MM.1S (cell line): ENCODE measurements at regions not wholly inside any gene's neighbourhood (a gene's known extent, or its start where the extent isn't known, plus 50 kb on each side); places are given as distances from the start of the nearest gene placed in this dataset.
"Not testable (repeated sequence)": the region's sequence is repeated elsewhere in the genome, so short reads cannot be mapped to it uniquely, and the experiment has no call there.

Experiments used
- DNase-seq: peaks from one replicate; pipeline ENCODE4 v3.0.0-alpha.2; 2015
- H2AFZ ChIP-seq: fragments of 300-600 bp; sonication (generic); 2 replicates; pipeline ENCODE4 v1.6.0; 2016; ENCODE audit warnings: antibody characterized with exemption, low read length
- H3F3A ChIP-seq: fragments of 300-600 bp; sonication (generic); 2 replicates; pipeline ENCODE4 v1.6.1; 2016; ENCODE audit warnings: mild to moderate bottlenecking, antibody characterized with exemption, low read length, moderate library complexity, mixed read lengths; ENCODE audit not compliant: insufficient read depth
- H3K27ac ChIP-seq: fragments of 300-600 bp; sonication (generic); 2 replicates; pipeline ENCODE4 v1.5.1; 2016; ENCODE audit warnings: mild to moderate bottlenecking, low read length
- H3K27me3 ChIP-seq: fragments of 300-600 bp; sonication (generic); replicated peaks from 2 replicates; pipeline ENCODE4 v1.6.0; 2016; ENCODE audit warnings: low read length; ENCODE audit not compliant: insufficient read depth
- H3K36me3 ChIP-seq: fragments of 300-600 bp; sonication (generic); replicated peaks from 2 replicates; pipeline ENCODE4 v1.6.1; 2016; ENCODE audit warnings: mild to moderate bottlenecking, low read length, mixed read lengths; ENCODE audit not compliant: insufficient read depth
- H3K4me1 ChIP-seq: fragments of 300-600 bp; sonication (generic); 2 replicates; pipeline ENCODE4 v1.6.1; 2016; ENCODE audit warnings: low read length, mixed read lengths
- H3K4me2 ChIP-seq: fragments of 300-600 bp; sonication (generic); 2 replicates; pipeline ENCODE4 v1.6.0; 2016; ENCODE audit warnings: low read depth, low read length
- H3K4me3 ChIP-seq: fragments of 300-600 bp; sonication (generic); 2 replicates; pipeline ENCODE4 v1.5.1; 2016; ENCODE audit warnings: low read length, mixed read lengths
- H3K79me2 ChIP-seq: fragments of 300-600 bp; sonication (generic); 2 replicates; pipeline ENCODE4 v1.6.1; 2016; ENCODE audit warnings: mixed run types, low read length, mixed read lengths
- H3K9ac ChIP-seq: fragments of 300-600 bp; sonication (generic); 2 replicates; pipeline ENCODE4 v1.6.1; 2016; ENCODE audit warnings: low read length, mixed read lengths
- H3K9me2 ChIP-seq: fragments of 300-600 bp; sonication (generic); replicated peaks from 2 replicates; pipeline ENCODE4 v1.6.1; 2016; ENCODE audit warnings: mild to moderate bottlenecking, low read length, mixed read lengths; ENCODE audit not compliant: insufficient read depth
- H3K9me3 ChIP-seq: fragments of 300-600 bp; sonication (generic); replicated peaks from 2 replicates; pipeline ENCODE4 v1.6.1; 2016; ENCODE audit warnings: mild to moderate bottlenecking, low read length, mixed read lengths; ENCODE audit not compliant: insufficient read depth
- H4K20me1 ChIP-seq: fragments of 300-600 bp; sonication (generic); 2 replicates; pipeline ENCODE4 v1.6.1; 2016; ENCODE audit warnings: mild to moderate bottlenecking, low read length, moderate library complexity, mixed read lengths; ENCODE audit not compliant: insufficient read depth
- CTCF ChIP-seq: fragments of 300-600 bp; sonication (generic); IDR thresholded peaks from 2 replicates; pipeline ENCODE4 v1.5.1; 2016; ENCODE audit warnings: antibody characterized with exemption, low read length, mixed read lengths
- EZH2 ChIP-seq: fragments of 300-600 bp; sonication (generic); optimal IDR thresholded peaks from 2 replicates; pipeline ENCODE3; 2017; ENCODE audit warnings: low read depth, mild to moderate bottlenecking, antibody characterized with exemption, low read length, mixed read lengths
- EZH2phosphoT487 ChIP-seq: fragments of 300-600 bp; sonication (generic); IDR thresholded peaks from 2 replicates; pipeline ENCODE4 v1.6.1; 2018; ENCODE audit warnings: antibody characterized with exemption, low read length

DNA sequence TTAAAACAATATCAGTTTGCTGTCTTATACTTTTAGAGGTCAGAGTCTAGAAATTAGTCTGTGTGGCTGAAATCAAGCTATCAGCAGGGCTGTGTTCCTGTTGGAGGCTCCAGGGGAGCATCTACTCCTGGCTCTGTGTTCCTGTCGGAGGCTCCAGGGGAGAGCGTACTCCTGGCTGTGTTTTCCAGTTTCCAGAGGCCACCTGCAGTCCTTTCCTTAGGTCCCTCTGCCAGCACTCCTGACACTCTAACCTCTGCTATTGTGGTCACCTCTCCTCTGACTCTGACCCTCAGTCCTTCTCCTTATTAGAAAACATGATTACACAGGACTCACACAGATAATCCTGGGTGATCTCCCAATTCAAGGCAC, 1140.7 kb upstream of the TMEM132C start:
- H3F3A ChIP-seq, result no peaks in the 10 kb centered on the region
- H3K4me2 ChIP-seq, result no peak overlapping the region
- DNase-seq, result no peak
- no peak overlapping the region for H3K9ac ChIP-seq
- H3K27ac ChIP-seq, result no peak overlapping the region
- H3K9me2 ChIP-seq, result no peaks in the 10 kb centered on the region
- H3K36me3 ChIP-seq, result no peaks in the 10 kb centered on the region
- no peak overlapping the region for H2AFZ ChIP-seq
- no peaks in the 10 kb centered on the region for H3K27me3 ChIP-seq
- no peaks in the 10 kb centered on the region for H3K9me3 ChIP-seq
- H3K4me3 ChIP-seq, result no peak overlapping the region
- no peaks in the 10 kb centered on the region for H3K4me1 ChIP-seq
- H3K79me2 ChIP-seq, result no peaks in the 10 kb centered on the region
- no peak for TF ChIP-seq EZH2phosphoT487
- no peak for TF ChIP-seq EZH2
- H4K20me1 ChIP-seq, result no peaks in the 10 kb centered on the region

DNA sequence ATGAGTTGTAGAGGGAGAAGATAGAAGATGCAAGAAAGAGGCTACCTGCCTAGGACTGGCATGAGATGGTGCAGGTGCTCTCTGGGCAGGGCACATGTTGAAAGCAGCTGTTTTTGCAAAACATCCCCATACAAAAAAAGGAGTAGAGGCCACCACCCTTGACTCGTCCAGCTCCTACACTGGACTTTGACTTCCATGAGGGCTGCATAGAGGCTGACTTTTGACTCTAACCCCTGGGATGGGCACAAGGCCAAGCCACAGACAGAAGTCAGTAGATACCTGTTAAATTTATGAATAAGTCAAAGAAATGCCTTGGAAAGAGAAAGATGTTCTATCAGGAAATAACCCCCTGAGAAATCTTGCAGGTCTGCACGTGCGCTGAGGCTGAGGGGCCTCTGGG, 1139.1 kb upstream of the TMEM132C start:
- Histone ChIP-seq H3K27ac (no peak overlapping the region), H3K4me1 (no peaks in the 10 kb centered on the region), H2AFZ (no peak overlapping the region), H3K9me2 (no peaks in the 10 kb centered on the region), H3K36me3 (no peaks in the 10 kb centered on the region), H3F3A (no peaks in the 10 kb centered on the region), H4K20me1 (no peaks in the 10 kb centered on the region), H3K79me2 (no peaks in the 10 kb centered on the region), H3K4me3 (no peak overlapping the region), H3K9me3 (no peaks in the 10 kb centered on the region), H3K9ac (no peak overlapping the region), H3K27me3 (no peaks in the 10 kb centered on the region), H3K4me2 (no peak overlapping the region)
- TF ChIP-seq CTCF (no peak), EZH2 (no peak), EZH2phosphoT487 (no peak)
- no peak for DNase-seq

DNA sequence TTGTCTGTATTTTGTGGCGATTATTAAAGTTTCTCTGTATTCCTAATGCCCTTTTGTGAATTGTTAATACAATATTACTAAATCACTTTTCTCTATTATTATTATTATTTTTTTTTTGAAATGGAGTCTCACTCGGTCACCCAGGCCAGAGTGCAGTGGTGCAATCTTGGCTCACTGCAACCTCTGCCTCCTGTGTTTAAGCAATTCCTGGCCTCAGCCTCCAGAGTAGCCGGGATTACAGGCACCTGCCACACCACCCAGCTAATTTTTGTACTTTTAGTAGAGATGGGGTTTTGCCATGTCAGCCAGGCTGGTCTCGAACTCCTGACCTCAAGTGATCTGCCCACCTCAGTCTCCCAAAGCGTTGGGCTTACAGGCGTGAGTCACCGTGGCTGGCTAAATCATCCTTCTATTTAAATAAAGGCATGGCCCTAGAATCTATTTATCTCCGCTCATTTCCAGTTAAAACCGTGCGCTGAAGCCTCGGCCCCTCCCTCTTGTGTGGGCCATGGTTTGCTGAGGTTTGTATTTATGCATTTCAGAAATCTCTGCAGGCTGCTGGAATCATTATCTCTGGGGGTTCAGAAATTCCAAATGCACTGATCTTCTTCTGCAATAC, 1136.4 kb upstream of the TMEM132C start:
- DNase-seq, result no peak
- H3K9me2 ChIP-seq, result no peaks in the 10 kb centered on the region
- TF ChIP-seq EZH2, result no peak
- no peak for TF ChIP-seq CTCF
- TF ChIP-seq EZH2phosphoT487, result no peak
- no peaks in the 10 kb centered on the region for H3K27me3 ChIP-seq
- H3K79me2 ChIP-seq, result no peaks in the 10 kb centered on the region
- H4K20me1 ChIP-seq, result no peaks in the 10 kb centered on the region
- no peak overlapping the region for H3K4me3 ChIP-seq
- H3K4me1 ChIP-seq, result no peaks in the 10 kb centered on the region
- no peaks in the 10 kb centered on the region for H3K36me3 ChIP-seq
- H2AFZ ChIP-seq, result no peak overlapping the region
- H3K4me2 ChIP-seq, result no peak overlapping the region
- no peaks in the 10 kb centered on the region for H3K9me3 ChIP-seq
- H3K9ac ChIP-seq, result no peak overlapping the region
- H3K27ac ChIP-seq, result no peak overlapping the region
- H3F3A ChIP-seq, result no peaks in the 10 kb centered on the region

GRCh38 chr12:127133675-127134335, 1133.2 kb upstream of the TMEM132C start:
- no peak for DNase-seq
- H3K4me1 ChIP-seq, result no peaks in the 10 kb centered on the region
- no peak overlapping the region for H3K9ac ChIP-seq
- no peak overlapping the region for H2AFZ ChIP-seq
- H3K4me2 ChIP-seq, result no peak overlapping the region
- H4K20me1 ChIP-seq, result no peaks in the 10 kb centered on the region
- no peaks in the 10 kb centered on the region for H3K79me2 ChIP-seq
- H3K4me3 ChIP-seq, result no peak overlapping the region
- H3K9me3 ChIP-seq, result no peaks in the 10 kb centered on the region
- H3K27me3 ChIP-seq, result no peaks in the 10 kb centered on the region
- no peak overlapping the region for H3K27ac ChIP-seq
- TF ChIP-seq EZH2phosphoT487 (no peak), EZH2 (no peak), CTCF (no peak)
- H3K9me2 ChIP-seq, result no peaks in the 10 kb centered on the region
- H3F3A ChIP-seq, result no peaks in the 10 kb centered on the region
- no peaks in the 10 kb centered on the region for H3K36me3 ChIP-seq

DNA sequence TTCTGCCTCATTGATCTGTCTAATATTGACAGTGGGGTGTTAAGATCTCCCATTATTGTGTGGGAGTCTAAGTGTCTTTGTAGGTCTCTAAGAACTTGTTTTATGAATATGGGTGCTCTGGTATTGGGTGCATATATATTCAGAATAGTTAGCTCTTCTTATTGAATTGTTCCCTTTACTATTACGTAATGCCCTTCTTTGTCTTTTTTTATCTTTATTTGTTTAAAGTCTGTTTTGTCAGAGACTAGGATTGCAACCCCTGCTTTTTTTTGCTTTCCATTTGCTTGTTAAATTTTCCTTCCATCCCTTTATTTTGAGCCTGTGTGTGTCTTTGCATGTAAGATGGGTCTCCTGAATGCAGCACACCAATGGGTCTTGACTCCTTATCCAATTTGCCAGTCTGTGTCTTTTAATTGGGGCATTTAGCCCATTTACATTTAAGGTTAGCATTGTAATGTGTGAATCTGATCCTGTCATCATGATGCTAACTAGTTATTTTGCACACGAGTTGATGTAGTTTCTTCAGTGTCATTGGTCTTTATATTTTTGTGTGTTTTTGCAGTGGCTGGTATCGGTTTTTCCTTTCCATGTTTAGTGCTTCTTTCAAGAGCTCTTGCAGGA, 1126.0 kb upstream of the TMEM132C start:
- not testable (repeated sequence) for H3F3A ChIP-seq, H3K9me2 ChIP-seq, H2AFZ ChIP-seq, H3K9ac ChIP-seq, H3K9me3 ChIP-seq, H3K27ac ChIP-seq, H3K4me1 ChIP-seq, H3K4me3 ChIP-seq, H3K36me3 ChIP-seq, DNase-seq, H4K20me1 ChIP-seq, H3K4me2 ChIP-seq, H3K79me2 ChIP-seq, H3K27me3 ChIP-seq
